Fibroblast of lung (primary cell): ENCODE measurements at regions not wholly inside any gene's neighbourhood (a gene's known extent, or its start where the extent isn't known, plus 50 kb on each side); places are given as distances from the start of the nearest gene placed in this dataset.

ENCODE experiments used
- DNase-seq, 2 donors: peaks; one replicate each; pipeline versions ENCODE4 v3.0.0 to v3.0.0-alpha.2; 2010; ENCODE audit warnings: low read depth in 2 of 2
- H2AFZ ChIP-seq: 2 replicates; pipeline ENCODE4 v1.5.1; 2012; ENCODE audit warnings: low read length, control low read depth, inconsistent platforms
- H3K27ac ChIP-seq: 2 replicates; pipeline ENCODE4 v1.5.1; 2011; ENCODE audit warnings: low read length, control low read depth; ENCODE audit not compliant: insufficient read depth
- H3K27me3 ChIP-seq: 2 replicates; pipeline ENCODE4 v1.5.1; 2011; ENCODE audit warnings: mild to moderate bottlenecking, low read length; ENCODE audit not compliant: control insufficient read depth, insufficient read depth
- H3K36me3 ChIP-seq: 2 replicates; pipeline ENCODE4 v1.5.1; 2011; ENCODE audit warnings: low read length; ENCODE audit not compliant: control insufficient read depth, insufficient read depth
- H3K4me1 ChIP-seq: 2 replicates; pipeline ENCODE4 v1.5.1; 2011; ENCODE audit warnings: low read length; ENCODE audit not compliant: control insufficient read depth, insufficient read depth; ENCODE audit errors: extremely low read depth
- H3K4me2 ChIP-seq: 2 replicates; pipeline ENCODE4 v1.5.1; 2011; ENCODE audit warnings: low read length, control low read depth; ENCODE audit not compliant: insufficient read depth; ENCODE audit errors: extremely low read depth
- H3K4me3 ChIP-seq, 4 experiments: fragments of 200-600 bp in 1 of 4; sonication (generic) in 1 of 4; replicated peaks in 1 of 4; 2 replicates each; pipeline ENCODE4 v1.5.1; 2011 to 2016; ENCODE audit warnings: low read length in 4 of 4, low read depth in 3 of 4, mild to moderate bottlenecking in 3 of 4, control low read depth in 2 of 4, inconsistent platforms in 1 of 4, mixed read lengths in 1 of 4; ENCODE audit not compliant: insufficient read depth in 1 of 4; ENCODE audit errors: control extremely low read depth in 1 of 4
- H3K79me2 ChIP-seq: 2 replicates; pipeline ENCODE4 v1.5.1; 2012; ENCODE audit warnings: mild to moderate bottlenecking, low read length, inconsistent platforms; ENCODE audit not compliant: control insufficient read depth, insufficient read depth
- H3K9ac ChIP-seq: 2 replicates; pipeline ENCODE4 v1.5.1; 2011; ENCODE audit warnings: mild to moderate bottlenecking, low read length, control low read depth; ENCODE audit not compliant: insufficient read depth
- H3K9me3 ChIP-seq: 2 replicates; pipeline ENCODE4 v1.5.1; 2012; ENCODE audit warnings: low read depth, low read length; ENCODE audit not compliant: control insufficient read depth, insufficient read depth
- H4K20me1 ChIP-seq: 2 replicates; pipeline ENCODE4 v1.5.1; 2011; ENCODE audit warnings: low read length; ENCODE audit not compliant: control insufficient read depth, insufficient read depth; ENCODE audit errors: extremely low read depth
- EZH2 ChIP-seq: IDR thresholded peaks from 2 replicates; pipeline ENCODE4 v1.5.1; 2012; ENCODE audit warnings: low read length, control low read depth, mild to moderate bottlenecking; ENCODE audit errors: missing control alignments
- TF ChIP-seq, protein P1 (sequence below), 2 donors: IDR thresholded peaks in 1 of 2; conservative IDR thresholded peaks in 1 of 2; 1 replicate in 1 of 2; 2 replicates in 1 of 2; pipeline ENCODE4 v1.5.1; 2011 to 2012; ENCODE audit warnings: low read length in 2 of 2, control low read depth in 1 of 2, inconsistent platforms in 1 of 2, low read depth in 1 of 2, mild to moderate bottlenecking in 1 of 2

- no peak for TF ChIP-seq EZH2
- TF ChIP-seq, protein P1, sequence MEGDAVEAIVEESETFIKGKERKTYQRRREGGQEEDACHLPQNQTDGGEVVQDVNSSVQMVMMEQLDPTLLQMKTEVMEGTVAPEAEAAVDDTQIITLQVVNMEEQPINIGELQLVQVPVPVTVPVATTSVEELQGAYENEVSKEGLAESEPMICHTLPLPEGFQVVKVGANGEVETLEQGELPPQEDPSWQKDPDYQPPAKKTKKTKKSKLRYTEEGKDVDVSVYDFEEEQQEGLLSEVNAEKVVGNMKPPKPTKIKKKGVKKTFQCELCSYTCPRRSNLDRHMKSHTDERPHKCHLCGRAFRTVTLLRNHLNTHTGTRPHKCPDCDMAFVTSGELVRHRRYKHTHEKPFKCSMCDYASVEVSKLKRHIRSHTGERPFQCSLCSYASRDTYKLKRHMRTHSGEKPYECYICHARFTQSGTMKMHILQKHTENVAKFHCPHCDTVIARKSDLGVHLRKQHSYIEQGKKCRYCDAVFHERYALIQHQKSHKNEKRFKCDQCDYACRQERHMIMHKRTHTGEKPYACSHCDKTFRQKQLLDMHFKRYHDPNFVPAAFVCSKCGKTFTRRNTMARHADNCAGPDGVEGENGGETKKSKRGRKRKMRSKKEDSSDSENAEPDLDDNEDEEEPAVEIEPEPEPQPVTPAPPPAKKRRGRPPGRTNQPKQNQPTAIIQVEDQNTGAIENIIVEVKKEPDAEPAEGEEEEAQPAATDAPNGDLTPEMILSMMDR (conservative IDR thresholded peaks at IDR 0.05 in 1 of 2, IDR thresholded peaks at IDR 0.05 in 1 of 2; ENCODE audit: low read depth in 1 of 2, low read length in 2 of 2), result no peak
Measured at GRCh38 chr4:41460641-41461040, 77.3 kb upstream of the LIMCH1 start.

GRCh38 chr4:41461780-41462307 lies 76.1 kb upstream of the LIMCH1 start:
- Histone ChIP-seq H3K4me2 (no peak overlapping the region), H3K36me3 (no peaks in the 10 kb centered on the region), H3K4me1 (no peaks in the 10 kb centered on the region), H3K27me3 (no peaks in the 10 kb centered on the region), H3K27ac (no peak overlapping the region), H3K9me3 (no peaks in the 10 kb centered on the region), H3K79me2 (no peaks in the 10 kb centered on the region), H3K4me3 (no peak overlapping the region), H2AFZ (no peak overlapping the region), H3K9ac (no peak overlapping the region), H4K20me1 (no peaks in the 10 kb centered on the region)
- no peak for DNase-seq
- no peak for TF ChIP-seq EZH2

More at GRCh38 chr4:41460641-41461040, 77.3 kb upstream of the LIMCH1 start:
- Histone ChIP-seq H3K4me3 (no peak overlapping the region), H3K9ac (no peak overlapping the region), H3K36me3 (no peaks in the 10 kb centered on the region), H4K20me1 (no peaks in the 10 kb centered on the region), H2AFZ (no peak overlapping the region), H3K27me3 (no peaks in the 10 kb centered on the region), H3K79me2 (no peaks in the 10 kb centered on the region), H3K27ac (no peak overlapping the region), H3K4me1 (no peaks in the 10 kb centered on the region), H3K9me3 (no peaks in the 10 kb centered on the region), H3K4me2 (no peak overlapping the region)
- no peak for DNase-seq

GRCh38 chr4:41465146-41465761 lies 72.7 kb upstream of the LIMCH1 start:
- Histone ChIP-seq H3K9ac (no peak overlapping the region), H3K4me3 (no peak overlapping the region), H3K4me2 (no peak overlapping the region), H3K27ac (no peak overlapping the region), H2AFZ (no peak overlapping the region), H3K9me3 (no peaks in the 10 kb centered on the region), H3K36me3 (no peaks in the 10 kb centered on the region), H3K4me1 (no peaks in the 10 kb centered on the region), H4K20me1 (no peaks in the 10 kb centered on the region), H3K27me3 (no peaks in the 10 kb centered on the region), H3K79me2 (no peaks in the 10 kb centered on the region)
- no peak for DNase-seq
- no peak for TF ChIP-seq EZH2
- TF ChIP-seq, protein P1 (conservative IDR thresholded peaks at IDR 0.05 in 1 of 2, IDR thresholded peaks at IDR 0.05 in 1 of 2; ENCODE audit: low read depth in 1 of 2, low read length in 2 of 2), result no peak
